ENCODE measurements at regions not wholly inside any gene's neighbourhood (a gene's known extent, or its start where the extent isn't known, plus 50 kb on each side); places are given as distances from the start of the nearest gene placed in this dataset.

DNA sequence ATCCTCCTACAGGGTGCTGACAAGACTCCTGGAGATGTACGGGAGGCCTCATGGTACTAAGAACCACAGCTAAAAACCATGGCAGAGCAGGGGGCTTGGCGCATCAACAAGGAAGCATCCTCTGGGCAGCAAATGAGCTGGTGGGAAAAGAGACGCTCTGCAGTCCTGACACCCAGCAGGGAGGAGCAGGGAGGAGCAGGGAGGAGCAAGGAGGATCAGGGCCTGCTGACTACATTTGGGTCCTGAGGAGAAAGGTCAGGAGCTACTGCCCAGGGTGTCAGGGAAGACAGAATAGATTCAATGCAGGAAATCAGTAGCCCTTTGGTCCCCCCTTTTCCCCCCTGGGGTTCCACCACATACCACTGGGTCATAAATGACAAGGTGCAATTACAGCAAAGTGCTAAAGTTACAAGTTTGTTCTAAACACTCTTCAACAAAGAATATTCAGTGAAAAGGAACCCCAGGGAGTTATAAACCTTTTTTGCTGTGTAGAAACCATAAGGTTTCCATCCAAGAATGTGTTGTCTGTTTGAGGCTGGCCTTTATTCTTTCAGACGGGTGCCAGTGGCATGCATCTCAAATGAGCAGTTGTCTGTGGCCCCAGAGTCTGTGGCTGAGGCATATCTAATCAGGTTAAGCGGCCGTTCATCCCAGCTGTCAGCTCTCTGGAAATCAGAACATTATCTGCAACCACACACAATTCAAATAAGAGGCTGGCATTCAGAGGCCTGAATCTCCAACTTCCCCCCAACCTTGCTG lies 325.0 kb downstream of the CDC5L start:
- DNase-seq (ENCODE audit: low read depth) = no peak

GRCh38 chr6:44715188-44715587 lies 327.7 kb downstream of the CDC5L start:
- no peak for DNase-seq (ENCODE audit: low read depth)

DNA sequence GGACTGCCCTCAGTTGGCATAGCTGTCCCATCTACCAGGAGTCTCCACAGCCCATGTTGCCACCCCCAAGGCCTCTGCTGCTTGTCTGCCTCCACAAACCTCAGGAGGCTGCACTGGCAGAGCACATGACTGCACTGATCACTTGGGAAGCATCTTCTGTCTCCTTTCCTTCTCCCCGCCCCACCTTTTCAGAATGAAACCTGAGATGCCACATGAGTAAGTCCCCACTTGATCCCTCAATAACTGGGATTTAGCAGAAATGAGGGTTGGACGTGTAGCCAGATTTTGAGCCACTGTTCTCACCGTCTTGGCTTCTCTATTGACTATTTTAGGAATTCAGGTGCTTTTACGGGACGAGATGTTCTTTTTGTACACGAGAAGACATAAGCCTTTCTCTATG lies 328.4 kb downstream of the CDC5L start:
- DNase-seq (ENCODE audit: low read depth) = no peak

- no peak for DNase-seq (ENCODE audit: low read depth)
These were observed 329.9 kb downstream of the CDC5L start for GRCh38 chr6:44717431-44717830.

- DNase-seq (ENCODE audit: low read depth) = no peak
These were observed 334.6 kb downstream of the CDC5L start for GRCh38 chr6:44721954-44722578.

DNA sequence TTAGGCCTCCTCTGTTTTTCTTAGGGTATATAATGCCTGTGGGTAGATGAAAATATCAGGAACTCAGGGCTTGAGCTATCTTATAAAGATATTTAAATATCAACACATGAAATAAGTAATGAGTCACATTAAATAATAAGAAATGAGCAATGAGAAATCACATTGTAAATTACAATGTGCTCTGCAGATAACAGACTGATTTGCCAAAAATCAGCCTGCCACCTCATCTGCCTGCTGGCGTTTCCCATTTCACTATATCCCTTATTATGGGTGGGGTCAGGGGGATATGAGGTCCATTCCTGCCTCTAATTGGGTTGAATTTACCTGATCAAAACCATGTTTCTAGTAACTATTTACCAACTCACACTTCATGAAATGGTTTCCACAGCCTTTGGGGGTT lies 335.2 kb downstream of the CDC5L start:
- DNase-seq (ENCODE audit: low read depth) = no peak

GRCh38 chr6:44723439-44724197 lies 336.1 kb downstream of the CDC5L start:
- DNase-seq (ENCODE audit: low read depth) = no peak

- no peak for DNase-seq (ENCODE audit: low read depth)
These were observed 337.6 kb downstream of the CDC5L start for GRCh38 chr6:44725070-44725469.

DNA sequence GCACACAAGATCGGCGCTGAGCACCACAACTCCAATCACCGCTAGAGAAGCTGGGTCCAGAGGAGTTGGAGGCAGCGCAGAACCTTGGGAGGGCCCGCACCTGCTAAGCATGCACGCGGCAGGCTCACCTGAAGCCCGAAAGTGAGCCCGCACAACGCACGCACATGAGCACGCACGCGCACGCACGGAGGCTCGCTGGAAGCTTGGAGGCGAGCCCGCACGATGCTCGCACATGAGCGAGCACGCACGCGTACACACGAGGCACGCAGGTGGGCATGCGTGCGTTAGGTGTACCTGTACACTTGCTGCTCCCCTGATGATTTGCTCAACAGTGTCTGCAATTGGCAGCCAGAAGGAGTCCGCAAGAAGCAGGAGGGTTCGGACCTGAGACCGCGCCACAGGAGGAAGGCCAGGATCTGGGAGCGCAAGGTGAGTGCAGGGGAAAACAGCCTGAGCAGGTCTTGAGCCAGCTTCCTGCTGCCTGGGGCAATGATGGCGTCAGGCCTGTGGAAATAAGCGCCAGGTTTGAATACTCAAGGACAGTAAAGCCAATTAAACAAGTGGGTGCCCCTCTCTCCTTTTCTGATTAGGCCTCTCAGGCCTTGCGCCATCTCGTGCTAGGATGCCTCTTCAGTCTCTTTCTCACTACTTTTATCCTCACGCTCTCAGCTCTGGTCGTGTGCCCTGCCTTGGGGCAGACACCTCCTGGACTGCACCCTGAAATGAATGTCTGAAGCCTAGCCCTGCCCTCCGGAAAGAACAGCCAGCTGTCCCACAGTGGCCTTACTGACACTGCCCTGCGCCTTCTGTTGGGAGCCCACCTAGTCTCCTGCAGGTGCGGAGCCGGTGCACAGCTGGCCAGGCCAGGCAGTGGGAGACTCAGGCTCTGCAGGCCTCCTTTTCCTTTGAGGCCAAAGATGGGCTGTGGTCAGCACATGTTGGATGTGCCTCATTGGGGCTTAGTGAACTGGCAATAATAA lies 340.4 kb downstream of the CDC5L start:
- DNase-seq (ENCODE audit: low read depth) = no peak

- no peak for DNase-seq (ENCODE audit: low read depth)
These were observed 343.4 kb downstream of the CDC5L start for GRCh38 chr6:44730771-44731391.

DNA sequence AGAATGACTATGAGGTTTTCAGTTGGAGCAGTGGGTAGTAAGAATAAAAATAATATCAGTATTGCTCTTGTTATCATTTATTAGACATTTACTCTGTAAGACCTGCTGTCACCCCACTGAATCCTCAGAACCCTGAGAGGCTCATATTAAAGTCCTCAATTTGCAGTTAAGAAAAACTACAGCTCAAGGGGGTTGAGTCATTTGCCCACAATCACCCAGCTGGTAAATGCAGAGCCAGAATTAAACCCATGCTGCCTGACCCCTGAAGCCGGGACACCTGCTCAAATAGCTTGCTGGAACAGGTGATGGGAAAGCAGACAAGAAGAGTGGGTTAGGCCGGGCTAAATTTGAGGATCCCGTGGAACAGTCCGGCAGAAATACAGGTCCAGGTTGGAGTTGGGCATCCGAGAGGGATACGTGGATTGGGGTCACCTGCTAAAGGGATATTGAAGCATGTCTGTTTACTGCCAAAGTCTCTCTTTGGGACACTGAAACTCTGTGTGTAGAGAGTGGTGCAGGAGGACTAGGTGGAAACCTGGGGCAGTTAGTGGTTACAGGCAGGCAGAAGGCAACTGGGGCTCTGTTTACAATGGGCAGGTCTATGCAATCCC lies 344.1 kb downstream of the CDC5L start:
- DNase-seq (ENCODE audit: low read depth) = no peak

- no peak for DNase-seq (ENCODE audit: low read depth)
These were observed 344.7 kb downstream of the CDC5L start for GRCh38 chr6:44732243-44732642.

DNA sequence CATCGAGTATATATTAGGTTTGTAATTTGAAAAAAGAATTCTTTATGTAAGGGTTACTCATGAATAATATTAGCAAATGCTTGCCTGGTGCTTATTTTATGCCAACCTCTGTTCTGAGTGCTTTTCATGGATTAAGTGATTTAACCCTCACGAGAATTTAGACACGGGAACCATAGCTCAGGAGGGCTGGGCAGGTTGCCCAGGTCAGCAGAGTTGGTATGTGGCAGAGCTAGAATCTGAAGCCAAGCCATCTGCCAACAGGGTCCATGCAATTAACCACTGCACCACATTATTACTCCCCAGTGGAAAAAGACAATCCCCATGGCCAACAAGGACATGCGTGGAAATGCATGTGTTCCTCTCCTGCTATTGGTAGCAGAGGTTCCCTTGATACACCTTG lies 345.6 kb downstream of the CDC5L start:
- DNase-seq (ENCODE audit: low read depth) = no peak

GRCh38 chr6:44733868-44734267 lies 346.4 kb downstream of the CDC5L start:
- no peak for DNase-seq (ENCODE audit: low read depth)

DNA sequence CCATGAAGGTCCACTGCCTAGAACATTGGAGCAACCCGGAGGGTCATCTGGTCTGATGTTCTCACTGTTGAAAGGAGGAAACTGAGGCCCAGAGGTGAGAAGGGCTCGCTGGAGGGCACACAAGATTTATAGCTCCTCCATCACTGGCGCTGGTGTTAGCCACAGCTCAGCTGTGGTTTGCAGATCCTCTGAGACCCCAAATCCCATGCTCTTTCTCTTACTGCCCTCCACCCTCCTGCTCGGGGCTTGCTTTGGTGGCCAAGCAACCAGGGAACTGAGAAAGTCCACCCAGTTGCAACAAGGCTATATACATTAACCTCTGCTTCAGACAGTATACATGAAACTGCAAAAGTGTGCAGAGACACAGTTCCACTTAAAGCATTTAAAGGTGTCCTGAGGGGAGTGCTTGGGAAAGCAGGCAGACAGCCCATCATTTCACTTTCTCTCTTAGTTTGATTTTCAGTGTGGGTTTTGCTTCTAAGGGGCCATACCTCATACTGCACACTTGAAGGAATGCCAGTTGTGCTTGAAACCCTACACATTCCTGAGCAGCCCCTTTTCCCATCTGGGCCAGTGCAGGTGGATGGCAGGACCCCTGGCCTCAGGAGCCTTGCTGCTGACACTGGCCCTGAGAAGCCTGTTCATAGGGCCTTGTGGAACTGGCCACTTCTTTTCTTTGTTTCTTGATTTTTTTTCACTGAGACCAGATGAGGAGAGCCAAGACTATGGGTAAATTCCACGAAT lies 347.6 kb downstream of the CDC5L start:
- DNase-seq (ENCODE audit: low read depth) = no peak

GRCh38 chr6:44735630-44735963 lies 348.1 kb downstream of the CDC5L start:
- DNase-seq (ENCODE audit: low read depth) = no peak

DNA sequence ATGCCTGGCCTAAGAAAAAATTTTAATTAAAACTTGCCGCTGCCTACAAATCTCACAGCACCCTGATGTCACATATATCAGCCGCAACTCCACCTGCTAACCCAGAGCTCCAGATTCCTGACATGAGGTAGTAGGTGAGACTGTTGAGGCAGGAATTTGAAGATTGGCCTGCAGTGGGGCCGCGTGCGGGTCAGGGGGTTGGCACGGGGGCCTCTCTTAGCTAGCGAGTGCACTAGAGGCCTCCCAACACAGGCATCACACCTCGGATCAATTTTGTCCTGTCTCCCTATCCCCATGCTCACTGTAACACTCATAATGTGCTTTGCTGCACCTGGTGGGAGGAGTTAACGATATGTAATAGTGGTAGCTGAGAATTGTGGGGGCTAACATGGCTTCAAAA lies 349.8 kb downstream of the CDC5L start:
- no peak for DNase-seq (ENCODE audit: low read depth)

GRCh38 chr6:44737829-44738528 lies 350.5 kb downstream of the CDC5L start:
- no peak for DNase-seq (ENCODE audit: low read depth)

DNA sequence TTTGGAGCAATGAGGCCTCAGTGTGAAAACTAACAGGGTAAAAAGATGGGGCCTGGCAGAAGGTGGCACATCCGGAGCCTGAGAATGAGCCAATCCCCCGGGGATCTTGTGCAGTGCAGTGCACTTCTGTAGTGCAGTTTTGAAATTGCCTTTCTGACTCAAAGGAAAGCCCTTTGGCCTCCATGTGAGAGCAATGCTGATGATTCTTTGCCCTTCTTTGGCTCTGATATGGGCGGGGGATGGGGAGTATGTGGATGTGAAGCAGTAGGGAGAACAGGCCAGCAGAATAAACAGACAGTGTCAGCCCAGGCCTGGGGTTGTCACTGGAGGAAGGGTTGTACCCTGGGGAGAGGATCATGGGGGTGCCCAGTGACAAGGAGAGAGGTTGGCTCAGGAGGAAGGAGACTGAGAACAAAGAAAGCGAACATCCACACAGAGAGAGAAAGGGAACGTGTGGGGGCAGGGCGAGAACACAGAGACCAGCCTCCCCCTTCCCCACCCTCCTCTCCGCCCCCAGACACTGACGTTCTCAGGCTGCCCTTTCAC lies 351.2 kb downstream of the CDC5L start:
- DNase-seq (ENCODE audit: low read depth) = no peak

- no peak for DNase-seq (ENCODE audit: low read depth)
These were observed 351.7 kb downstream of the CDC5L start for GRCh38 chr6:44739181-44739580.

Data from activated T-cell treated with anti-CD3 and anti-CD28 coated beads for 1 hour (primary cell).